ENCODE measurements at regions not wholly inside any gene's neighbourhood (a gene's known extent, or its start where the extent isn't known, plus 50 kb on each side); places are given as distances from the start of the nearest gene placed in this dataset.
A peak's percentile ranks its signal among the peaks of the same experiment; 100 is the strongest.

DNA sequence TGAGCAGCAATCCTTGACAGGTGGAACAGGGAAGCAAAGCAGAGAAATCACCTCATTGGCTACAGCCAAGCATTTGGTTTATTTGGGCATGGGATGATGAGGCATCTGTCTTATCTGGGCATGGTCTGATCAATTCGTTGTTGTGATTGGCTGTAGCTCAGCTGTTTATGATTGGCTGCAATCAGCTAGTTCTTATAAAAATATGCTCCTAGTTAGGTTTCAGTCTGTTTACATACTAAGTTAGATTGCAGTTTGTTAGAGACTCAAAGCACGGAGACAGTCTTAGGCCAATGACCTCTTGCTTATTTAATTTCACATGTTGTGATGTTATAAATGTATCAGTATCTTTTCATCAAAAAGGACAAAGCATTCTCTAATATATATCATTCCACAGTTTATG lies 312.0 kb downstream of the PDGFC start:
- no peaks in the 10 kb centered on the region for H3K36me3 ChIP-seq
- H3K27ac ChIP-seq, result no peak overlapping the region
- H3F3A ChIP-seq (ENCODE audit: low read depth), result no peaks in the 10 kb centered on the region
- Mint-ChIP-seq H3K4me3 (no peak overlapping the region), H3K4me1 (peaks cover 18% of the 10 kb centered on the region), H3K36me3 (no peaks in the 10 kb centered on the region), H3K9me3 (no peaks in the 10 kb centered on the region), H3K27me3 (ENCODE audit: insufficient read depth, low read depth) (peaks cover 3% of the 10 kb centered on the region), H3K27ac (peak overlapping the region; percentile 64)
- H3K27me3 ChIP-seq, result no peaks in the 10 kb centered on the region
- no peaks in the 10 kb centered on the region for H3K9me3 ChIP-seq (ENCODE audit: low read depth)
- H3K4me1 ChIP-seq, result peaks cover 17% of the 10 kb centered on the region
- no peak overlapping the region for H3K4me3 ChIP-seq
- H4K20me1 ChIP-seq (ENCODE audit: low read depth), result no peaks in the 10 kb centered on the region
- DNase-seq (ENCODE audit: low spot score), result no peak
- no peak overlapping the region for H2AFZ ChIP-seq (replicated peaks)
- TF ChIP-seq EZH2 (IDR thresholded peaks at IDR 0.05) (no peak), EZH2phosphoT487 (IDR thresholded peaks at IDR 0.05) (no peak)
- TF ChIP-seq, protein P1, sequence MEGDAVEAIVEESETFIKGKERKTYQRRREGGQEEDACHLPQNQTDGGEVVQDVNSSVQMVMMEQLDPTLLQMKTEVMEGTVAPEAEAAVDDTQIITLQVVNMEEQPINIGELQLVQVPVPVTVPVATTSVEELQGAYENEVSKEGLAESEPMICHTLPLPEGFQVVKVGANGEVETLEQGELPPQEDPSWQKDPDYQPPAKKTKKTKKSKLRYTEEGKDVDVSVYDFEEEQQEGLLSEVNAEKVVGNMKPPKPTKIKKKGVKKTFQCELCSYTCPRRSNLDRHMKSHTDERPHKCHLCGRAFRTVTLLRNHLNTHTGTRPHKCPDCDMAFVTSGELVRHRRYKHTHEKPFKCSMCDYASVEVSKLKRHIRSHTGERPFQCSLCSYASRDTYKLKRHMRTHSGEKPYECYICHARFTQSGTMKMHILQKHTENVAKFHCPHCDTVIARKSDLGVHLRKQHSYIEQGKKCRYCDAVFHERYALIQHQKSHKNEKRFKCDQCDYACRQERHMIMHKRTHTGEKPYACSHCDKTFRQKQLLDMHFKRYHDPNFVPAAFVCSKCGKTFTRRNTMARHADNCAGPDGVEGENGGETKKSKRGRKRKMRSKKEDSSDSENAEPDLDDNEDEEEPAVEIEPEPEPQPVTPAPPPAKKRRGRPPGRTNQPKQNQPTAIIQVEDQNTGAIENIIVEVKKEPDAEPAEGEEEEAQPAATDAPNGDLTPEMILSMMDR (IDR thresholded peaks at IDR 0.05), result no peak
- H3K4me2 ChIP-seq, result no peak overlapping the region
- no peak overlapping the region for H3K9ac ChIP-seq
- no peaks in the 10 kb centered on the region for H3K79me2 ChIP-seq (ENCODE audit: low read depth)

DNA sequence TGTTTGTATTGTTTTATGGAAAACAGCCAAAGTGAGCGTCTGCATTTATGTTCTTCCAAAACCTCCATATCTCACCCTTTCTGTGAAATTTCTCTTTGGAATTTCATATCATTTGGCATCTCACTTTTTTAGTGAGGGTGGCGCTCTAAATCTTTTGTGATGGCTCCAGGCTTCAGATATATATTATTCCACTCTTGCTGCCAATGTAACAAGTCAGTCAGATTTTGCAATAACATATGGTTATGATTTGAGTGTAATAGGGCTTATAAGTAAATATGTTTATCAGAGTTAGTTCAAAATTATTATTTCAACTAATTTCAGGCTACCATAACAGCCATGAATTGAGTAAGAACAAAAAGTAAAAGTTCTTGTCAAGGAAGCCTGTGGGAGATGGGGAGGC lies 314.7 kb downstream of the PDGFC start:
- H2AFZ ChIP-seq (replicated peaks), result no peak overlapping the region
- H3K9me3 Mint-ChIP-seq, result peaks cover 4% of the 10 kb centered on the region
- DNase-seq (ENCODE audit: low spot score), result no peak
- H3K27me3 Mint-ChIP-seq (ENCODE audit: insufficient read depth, low read depth), result no peaks in the 10 kb centered on the region
- no peaks in the 10 kb centered on the region for H3K36me3 Mint-ChIP-seq
- no peaks in the 10 kb centered on the region for H3K36me3 ChIP-seq
- no peak overlapping the region for H3K4me3 ChIP-seq
- H3K4me1 Mint-ChIP-seq, result peaks cover 2% of the 10 kb centered on the region
- H4K20me1 ChIP-seq (ENCODE audit: low read depth), result no peaks in the 10 kb centered on the region
- no peak overlapping the region for H3K4me3 Mint-ChIP-seq
- no peak overlapping the region for H3K27ac Mint-ChIP-seq
- H3K27me3 ChIP-seq, result no peaks in the 10 kb centered on the region
- TF ChIP-seq, protein P1 (IDR thresholded peaks at IDR 0.05), result no peak
- TF ChIP-seq EZH2 (IDR thresholded peaks at IDR 0.05) (no peak), EZH2phosphoT487 (IDR thresholded peaks at IDR 0.05) (no peak)
- no peaks in the 10 kb centered on the region for H3K79me2 ChIP-seq (ENCODE audit: low read depth)
- no peak overlapping the region for H3K9ac ChIP-seq
- H3K4me2 ChIP-seq, result no peak overlapping the region
- no peaks in the 10 kb centered on the region for H3F3A ChIP-seq (ENCODE audit: low read depth)
- no peaks in the 10 kb centered on the region for H3K4me1 ChIP-seq
- no peak overlapping the region for H3K27ac ChIP-seq
- H3K9me3 ChIP-seq (ENCODE audit: low read depth), result no peaks in the 10 kb centered on the region

DNA sequence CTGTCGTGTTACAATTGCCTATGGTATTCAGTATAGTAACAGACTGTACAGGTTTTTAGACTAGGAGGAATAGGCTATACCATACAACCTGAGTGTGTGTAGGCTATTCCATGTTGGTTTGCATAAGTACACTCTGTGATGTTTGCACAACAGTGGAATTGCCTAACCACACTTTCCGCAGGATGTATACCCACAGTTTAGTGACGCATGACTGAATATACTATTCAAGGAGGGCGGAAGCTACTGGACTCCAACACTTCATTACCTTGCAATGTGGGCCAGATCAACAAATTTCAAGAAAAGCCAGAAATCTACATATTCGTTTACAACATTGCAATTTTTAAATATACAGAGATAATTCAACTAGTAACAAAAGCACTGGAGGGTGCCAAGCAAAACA lies 317.2 kb downstream of the PDGFC start:
- no peaks in the 10 kb centered on the region for H3K36me3 Mint-ChIP-seq
- H3K4me3 Mint-ChIP-seq, result no peak overlapping the region
- peaks cover 2% of the 10 kb centered on the region for H3K4me1 Mint-ChIP-seq
- H3K9me3 Mint-ChIP-seq, result peaks cover 17% of the 10 kb centered on the region
- TF ChIP-seq, protein P1 (IDR thresholded peaks at IDR 0.05), result no peak
- TF ChIP-seq EZH2 (IDR thresholded peaks at IDR 0.05) (no peak), EZH2phosphoT487 (IDR thresholded peaks at IDR 0.05) (no peak)
- no peak overlapping the region for H3K27ac Mint-ChIP-seq
- Histone ChIP-seq H3F3A (ENCODE audit: low read depth) (no peaks in the 10 kb centered on the region), H3K9me3 (ENCODE audit: low read depth) (no peaks in the 10 kb centered on the region), H3K4me3 (no peak overlapping the region), H3K4me1 (no peaks in the 10 kb centered on the region), H3K79me2 (ENCODE audit: low read depth) (no peaks in the 10 kb centered on the region), H3K9ac (no peak overlapping the region), H4K20me1 (ENCODE audit: low read depth) (no peaks in the 10 kb centered on the region), H3K27me3 (no peaks in the 10 kb centered on the region), H2AFZ (replicated peaks) (no peak overlapping the region), H3K36me3 (no peaks in the 10 kb centered on the region), H3K4me2 (no peak overlapping the region), H3K27ac (no peak overlapping the region)
- H3K27me3 Mint-ChIP-seq (ENCODE audit: insufficient read depth, low read depth), result no peaks in the 10 kb centered on the region
- no peak for DNase-seq (ENCODE audit: low spot score)

Measured in neural progenitor cell (in vitro differentiated cells).